RPMI7951 (cell line): ENCODE measurements at regions not wholly inside any gene's neighbourhood (a gene's known extent, or its start where the extent isn't known, plus 50 kb on each side); places are given as distances from the start of the nearest gene placed in this dataset.

Experiments used
- DNase-seq: peaks from one replicate; pipeline ENCODE4 v3.0.0-alpha.2; 2012; ENCODE audit warnings: low read depth

DNA sequence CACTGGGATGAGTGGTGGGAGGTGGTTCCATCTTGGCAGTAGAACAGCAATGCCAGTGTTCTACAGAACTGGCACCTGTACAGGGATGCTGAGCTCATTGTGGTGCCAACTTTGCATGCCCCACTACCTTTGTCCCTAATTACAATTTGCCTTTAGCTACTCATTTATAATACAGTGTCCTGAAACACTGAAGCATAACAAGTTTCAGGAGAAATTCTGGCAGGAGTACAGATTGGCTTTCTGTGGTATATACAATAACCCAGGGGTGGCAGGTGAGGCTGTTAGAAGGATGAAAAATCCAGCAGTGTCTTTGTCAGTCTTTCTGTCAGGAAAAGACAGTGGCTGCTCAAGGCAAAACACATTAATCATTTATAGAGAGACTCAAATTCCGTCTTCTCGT lies 240.3 kb downstream of the FAM76B start:
- DNase-seq, result no peak

DNA sequence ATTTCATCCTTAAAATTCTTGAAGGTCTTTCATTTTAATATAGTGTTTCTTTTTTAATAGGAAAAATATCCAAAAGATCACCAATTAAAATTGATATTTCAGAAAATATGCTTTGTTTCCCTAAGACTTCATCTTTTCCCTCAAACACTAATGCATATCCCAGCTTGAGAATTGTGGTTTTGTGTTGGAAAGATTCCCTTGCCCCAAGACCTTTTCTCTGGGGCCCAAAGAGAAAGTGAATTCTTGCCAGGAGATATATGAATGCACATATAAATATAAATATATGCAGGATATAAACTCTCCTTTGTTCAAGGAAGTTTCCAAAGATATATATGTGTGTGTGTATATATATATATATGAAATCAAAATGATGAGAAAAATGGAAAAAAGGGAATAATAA lies 241.2 kb downstream of the FAM76B start:
- DNase-seq, result no peak

DNA sequence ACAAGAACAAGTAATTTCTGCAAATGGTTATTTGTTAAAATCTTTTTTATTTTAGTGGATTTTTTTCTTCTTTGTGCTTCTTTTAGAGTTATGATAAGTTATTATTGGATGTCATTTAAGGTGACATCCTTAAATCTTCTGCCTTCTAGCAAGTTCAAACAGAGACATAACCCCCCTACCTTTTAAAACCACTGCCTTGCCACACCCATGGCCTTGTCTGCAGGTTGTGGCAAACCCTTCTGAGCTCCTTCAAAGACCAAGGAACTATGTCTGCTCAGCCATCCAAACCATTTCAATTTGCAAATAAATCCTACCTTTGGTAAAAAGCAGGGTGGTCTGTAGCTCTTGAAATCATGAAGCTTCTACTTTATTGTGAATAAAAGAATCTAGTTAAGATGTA lies 241.6 kb downstream of the FAM76B start:
- no peak for DNase-seq

DNA sequence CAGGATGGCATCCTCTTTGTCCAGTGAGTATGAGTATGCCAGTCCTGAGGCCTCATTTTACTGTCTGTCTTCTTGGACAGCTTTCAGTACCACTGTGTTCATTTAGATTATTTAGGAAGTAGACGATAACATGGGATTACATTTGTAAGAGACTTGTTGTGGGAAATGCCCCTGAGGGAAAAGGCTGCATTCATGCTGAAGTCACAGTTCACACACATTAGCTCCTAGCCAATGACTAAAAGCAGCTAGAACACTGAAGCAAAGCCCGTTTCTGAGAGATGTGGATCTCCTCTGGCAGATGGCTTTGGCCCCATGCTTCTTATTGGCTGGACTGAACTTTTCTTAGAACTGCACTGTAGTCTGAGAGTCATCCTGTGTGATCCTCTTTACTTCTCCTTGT lies 242.4 kb downstream of the FAM76B start:
- DNase-seq, result peak; percentile 32

DNA sequence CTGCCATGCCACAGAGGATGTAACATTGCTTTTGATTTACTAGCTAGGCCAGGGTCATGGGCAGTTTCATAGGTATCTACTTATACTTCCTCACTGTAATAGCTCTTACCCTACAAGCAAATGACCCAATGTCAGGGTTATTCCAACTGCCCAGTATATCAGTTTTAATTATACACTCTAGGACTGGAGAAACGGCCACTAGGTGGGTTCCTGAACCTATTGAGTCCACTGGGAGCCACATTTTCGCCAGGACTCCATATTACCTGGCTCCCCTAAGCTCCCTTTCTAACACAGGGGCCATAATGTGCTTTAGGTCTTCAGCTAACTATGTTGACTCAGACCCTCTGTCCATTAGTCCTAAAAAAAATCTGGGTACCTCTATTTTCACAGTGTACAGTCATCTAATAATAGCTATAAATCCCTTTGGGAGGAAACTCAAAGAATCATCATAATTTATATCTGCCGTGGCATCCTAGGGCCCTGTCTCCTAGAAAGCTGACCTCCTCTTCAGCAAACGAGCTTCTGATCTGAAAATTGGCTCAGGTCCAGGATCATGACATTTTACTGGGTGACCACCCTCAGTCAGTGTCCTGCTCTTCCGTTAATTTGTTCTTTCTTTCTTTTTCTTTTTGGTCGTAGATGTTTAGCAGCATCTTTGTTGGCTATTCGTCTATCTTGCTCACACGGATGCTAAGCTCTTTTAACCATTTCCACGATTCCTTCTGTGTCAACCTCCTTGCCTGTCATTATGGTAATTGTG lies 244.3 kb downstream of the FAM76B start:
- DNase-seq, result no peak

DNA sequence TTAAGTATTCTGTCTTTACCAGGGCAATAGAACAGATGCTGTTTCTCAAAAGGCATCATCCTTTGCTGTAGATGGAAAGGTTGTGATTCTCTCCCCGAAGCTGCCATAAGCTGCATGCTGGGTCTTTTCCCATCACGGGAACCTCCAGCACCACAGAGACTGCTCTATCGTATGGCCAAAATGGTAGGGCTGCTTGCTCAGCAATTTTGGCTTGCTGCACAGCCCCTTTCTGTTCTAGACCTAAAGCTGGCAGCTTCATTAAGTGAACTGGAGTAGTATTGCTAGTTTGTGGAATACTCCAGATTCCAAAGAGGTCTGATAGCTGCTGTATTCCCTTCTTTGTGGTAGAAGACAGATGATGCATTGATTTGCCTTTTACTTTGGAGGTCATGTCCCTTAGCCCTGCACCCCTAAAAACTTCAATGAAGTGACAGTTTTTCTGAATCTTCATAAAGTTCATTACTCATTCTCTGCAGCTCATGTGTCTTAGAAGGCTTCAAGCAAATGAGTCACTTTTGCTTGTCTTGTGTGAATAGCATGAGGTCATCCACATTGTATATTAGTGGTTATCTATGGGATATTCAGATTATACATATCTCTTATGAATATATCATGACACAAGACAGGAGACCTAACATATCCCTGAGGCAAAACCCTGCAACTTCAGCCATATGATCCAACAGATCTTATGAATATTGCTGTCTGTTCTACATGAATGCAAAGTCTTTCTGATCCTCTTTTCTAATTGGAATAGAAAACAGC lies 245.3 kb downstream of the FAM76B start:
- DNase-seq, result peak; percentile 26

DNA sequence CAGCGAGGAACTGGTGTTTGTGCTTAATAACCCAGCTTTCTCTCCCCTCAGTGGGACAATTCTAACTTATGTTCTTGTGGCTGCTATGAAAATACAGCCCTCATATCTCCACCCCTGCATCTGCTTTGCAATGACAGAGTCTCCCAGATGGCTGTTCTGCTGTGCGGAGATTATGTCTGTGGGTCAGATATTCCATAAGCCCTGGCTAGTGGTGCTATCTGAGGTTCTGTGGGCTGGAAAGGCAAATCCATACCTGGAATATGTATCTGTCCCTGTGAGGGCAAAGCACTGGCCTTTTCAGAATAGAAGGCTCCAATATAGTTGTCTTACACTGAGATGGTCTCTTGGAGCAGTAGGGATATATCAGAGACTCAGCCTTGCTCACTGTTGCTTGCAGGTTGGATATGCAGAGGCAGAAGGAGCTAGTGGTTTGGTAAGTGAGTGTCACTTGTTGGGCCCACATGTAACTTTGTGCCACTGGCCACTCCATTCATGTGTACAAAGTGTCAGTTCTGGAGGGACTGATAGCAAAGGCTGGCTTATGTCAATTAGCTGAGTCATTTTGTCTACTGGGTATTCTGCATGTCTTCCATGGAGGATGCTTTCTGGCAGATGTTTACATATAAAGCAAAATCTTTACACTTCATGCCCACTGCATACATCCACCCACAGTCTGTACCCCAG lies 246.6 kb downstream of the FAM76B start:
- DNase-seq, result no peak

DNA sequence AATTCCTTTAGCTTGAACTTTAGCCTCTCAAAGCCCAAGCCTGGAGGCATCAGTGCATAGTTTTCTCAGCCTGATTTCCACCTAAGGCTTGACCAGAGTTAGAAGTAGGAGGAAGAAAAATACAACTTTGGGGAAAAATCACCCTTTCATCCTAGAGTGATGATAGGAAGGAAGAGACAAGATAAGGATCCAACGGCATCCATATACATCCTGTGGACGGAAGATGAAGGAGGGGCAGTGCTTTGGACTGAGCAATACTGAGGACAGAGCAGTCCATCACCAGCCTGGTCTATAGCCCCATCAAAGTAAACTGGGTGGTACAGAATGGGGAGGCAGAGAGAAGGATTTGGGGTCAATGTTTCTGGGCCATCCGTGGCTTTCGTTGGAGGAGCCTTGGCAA lies 247.9 kb downstream of the FAM76B start:
- DNase-seq, result no peak

DNA sequence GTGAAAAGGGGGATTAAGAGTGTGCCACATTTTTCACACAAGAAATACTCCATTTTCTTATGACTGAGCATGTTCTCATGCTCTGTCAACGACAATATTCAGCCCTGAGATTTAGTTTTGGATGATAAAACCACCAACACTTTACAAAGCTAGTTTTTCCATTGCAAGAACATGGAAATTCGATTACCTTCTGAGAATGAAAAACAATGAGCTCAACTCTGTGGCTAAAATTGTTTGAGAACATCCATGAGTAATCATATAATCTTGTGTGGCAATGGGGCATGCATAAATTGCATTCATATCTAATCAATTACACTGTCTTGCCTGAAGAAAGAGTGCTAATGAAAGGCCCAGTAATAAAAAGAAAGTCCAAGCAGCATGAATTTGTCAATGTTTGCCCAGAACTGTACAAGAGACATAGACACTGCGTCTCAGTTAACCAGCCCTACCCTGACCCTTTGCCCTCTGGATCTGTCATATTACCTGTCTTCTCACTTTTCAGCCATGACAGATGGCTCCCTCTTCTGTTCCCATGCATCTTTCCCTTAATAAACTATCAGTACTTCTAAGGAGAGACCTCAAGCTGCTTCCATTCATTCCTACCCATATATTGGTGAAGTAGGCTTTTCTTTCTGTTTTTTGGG lies 253.4 kb downstream of the FAM76B start:
- no peak for DNase-seq

DNA sequence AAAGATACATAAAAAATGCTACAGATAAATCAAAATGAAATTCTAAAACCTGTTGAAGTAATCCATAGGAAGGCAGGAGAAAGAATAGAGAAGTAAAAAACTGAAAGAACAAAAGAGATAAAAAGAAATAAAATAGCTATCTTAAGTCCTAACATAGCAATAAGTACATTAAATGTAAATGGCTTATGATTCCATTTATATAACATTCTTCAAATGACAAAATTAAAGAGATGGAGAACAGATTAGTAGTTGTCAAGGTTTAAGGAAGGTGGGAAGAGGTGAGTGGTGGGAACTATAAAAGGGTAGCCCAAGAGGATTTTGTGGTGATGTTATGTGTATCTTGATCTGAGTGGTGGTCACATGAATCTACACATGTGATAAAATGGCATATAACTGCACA lies 254.8 kb downstream of the FAM76B start:
- no peak for DNase-seq

DNA sequence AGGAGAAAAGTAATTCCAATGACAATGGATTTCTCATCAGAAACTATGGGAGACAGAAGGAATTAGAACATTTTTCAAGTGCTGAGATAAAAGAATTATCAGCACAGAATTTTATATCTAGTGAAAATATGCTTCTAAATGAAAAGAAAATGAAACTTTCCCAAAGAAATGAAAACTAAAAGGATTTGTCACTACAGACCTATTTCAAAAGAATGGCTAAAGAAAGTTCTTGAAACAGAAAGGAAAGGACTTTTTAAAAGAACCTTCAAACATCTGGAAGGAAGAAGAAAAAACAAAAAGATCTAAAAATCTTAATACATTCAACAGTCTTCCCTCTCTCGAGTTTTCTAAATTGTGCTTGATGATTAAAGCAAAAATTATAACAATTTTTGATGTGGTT lies 255.4 kb downstream of the FAM76B start:
- DNase-seq, result no peak

DNA sequence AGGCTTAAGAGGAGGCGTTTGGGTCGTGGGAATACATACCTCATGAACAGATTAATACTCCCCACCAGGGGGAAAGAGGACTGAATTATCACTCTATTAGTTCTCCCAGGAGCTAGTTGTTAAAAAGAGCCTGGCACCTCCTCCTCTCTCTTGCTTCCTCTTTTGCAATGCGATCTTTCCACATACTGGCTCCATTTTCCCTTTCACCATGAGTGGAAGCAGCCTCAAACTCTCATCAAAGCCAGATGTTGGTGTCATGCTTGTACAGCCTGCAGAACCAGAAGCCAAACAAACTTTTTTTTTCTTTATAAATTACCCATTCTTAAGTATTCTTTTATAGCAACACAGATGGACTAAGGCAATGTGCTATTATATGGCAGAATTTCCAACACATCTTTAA lies 258.5 kb downstream of the FAM76B start:
- no peak for DNase-seq

DNA sequence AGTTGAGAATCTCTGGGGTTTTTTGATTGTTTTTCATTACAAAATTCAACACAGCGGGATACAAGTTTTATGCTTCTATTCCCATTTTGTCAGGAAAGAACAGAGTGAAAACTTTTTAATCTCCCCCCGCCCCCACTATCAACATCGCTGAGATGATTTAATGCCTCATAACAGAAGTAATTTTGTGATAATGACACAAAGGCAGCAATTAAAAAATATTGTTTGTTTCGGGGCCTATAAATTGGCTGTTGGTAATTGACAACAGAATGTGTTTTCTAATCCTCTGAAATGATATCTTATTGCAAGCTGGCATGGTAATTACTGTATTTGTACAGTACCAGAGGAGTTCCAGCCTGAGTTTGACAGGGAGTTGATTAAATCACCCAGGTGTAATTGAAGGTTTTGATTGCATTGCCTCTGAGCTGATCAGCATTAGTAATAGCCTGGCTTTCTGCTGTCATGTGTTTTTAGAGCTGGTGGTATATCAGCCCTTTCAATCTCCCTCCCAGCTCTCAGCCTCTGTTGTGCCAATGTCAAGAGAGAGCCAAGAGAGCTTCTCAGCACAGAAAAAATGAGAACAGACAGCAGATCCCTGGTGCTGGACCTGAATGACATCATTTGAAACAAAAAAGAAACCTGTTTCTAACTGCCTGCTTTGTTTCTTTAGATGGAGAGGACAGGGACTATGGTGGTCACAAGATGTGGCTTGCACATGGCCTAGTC lies 265.1 kb downstream of the FAM76B start:
- no peak for DNase-seq

DNA sequence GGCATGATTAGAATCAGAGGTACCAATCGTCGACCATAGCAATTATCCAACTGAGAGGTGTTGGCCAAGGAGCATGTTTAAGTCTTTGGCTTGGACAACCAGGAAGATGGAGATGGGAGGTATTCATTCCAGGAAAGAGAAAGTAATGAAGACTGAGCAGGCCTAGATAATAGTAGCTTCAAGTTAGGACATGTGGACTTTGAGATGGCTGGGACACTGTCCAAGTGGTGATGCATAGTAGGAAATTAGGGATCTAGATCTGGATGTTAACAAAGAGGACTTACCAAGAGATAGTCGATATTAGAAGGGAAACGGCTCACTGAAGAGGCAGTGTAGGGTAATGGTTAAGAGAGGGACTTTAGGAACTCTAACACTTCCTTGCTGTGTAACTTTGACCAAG lies 266.7 kb downstream of the FAM76B start:
- no peak for DNase-seq

DNA sequence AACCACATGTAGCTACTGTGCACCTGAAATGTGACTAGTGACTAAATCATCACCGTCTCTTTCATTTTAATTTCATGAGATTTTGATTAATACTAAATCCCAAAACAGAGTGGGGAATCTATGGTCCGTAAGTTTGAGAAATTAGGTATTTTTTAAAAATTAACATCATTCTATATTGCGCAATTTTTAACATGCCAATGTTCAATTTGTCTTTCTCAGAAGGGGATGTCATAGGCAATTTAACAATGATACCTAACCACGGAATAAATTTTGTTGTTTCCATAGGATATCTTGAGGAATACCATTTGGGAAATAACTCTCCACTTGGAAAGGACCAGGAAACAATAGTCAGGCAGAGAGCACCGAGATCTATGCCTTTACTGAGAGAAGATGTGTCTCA lies 267.7 kb downstream of the FAM76B start:
- DNase-seq, result no peak

DNA sequence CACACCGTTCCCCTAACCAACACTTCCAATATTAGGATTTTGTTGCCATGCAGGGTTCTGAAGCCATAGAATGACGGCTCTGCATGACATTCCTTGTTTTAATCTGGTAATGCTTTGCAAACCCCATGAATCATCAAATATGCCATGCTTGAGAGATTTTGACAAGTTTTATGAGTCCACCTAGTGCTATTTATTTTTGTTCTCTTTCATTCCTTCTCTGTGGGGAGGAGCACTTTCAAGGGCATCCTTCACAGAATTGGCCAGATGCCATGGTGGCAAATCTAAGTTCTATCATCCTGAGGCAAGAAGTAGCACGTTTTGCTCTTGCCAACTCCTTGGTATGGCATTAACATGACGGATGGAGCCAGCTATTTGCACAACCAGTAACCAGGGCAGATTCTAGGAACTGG lies 268.4 kb downstream of the FAM76B start:
- peak; percentile 15 for DNase-seq

DNA sequence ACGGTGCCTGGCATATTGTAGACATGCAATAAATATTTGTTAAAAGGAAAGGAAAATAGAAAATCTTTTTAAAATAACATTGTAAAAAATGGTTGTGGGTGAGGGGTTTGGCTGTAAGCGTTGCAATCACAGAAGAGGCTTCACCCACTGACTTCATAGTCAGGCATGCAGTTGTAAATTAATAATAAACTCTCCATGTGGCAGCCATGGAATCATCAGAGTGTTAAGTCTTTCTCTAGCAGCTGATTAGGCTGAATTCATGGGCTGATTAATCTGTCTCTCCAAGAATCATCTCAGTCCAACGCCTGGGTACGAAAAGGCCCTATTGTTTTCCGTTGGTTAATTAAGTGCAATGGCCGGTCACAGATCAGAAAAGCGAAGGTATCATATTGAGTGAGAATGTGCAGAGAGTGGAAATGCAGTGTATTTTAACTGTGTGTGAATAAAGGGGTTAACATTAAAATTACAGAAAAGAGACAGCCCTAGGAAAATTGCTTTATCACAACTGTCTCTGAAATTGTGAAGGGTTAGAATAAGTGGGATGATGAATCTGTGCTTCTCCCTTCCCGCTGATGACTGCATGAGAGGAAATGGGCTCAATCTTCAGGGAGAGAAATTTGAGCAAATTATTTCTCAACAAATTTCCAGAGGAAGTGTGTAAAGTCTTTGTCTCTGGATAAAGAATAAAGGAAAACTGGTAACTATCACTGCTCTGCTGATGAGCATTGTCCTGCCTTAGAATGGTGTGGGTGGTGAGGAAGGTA lies 269.0 kb downstream of the FAM76B start:
- DNase-seq, result no peak

DNA sequence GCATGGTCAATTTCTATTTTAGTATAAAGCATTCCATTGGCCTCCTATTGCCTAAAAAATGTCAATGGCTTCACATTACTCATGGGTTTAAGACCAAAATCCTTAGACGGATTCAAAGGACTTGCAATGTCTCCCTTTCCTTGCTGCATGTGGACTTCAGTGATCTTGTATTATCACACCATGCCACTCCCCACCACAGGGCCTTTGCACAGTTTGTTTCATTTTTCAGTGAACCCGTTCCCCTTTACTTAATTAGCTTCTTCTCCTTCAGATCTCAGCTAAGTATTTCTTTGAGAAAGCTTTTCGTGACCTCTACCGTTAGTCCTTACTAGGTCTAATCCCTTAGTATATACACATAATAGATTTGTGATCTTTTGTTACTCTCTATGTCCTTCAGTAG lies 269.7 kb downstream of the FAM76B start:
- DNase-seq, result no peak

DNA sequence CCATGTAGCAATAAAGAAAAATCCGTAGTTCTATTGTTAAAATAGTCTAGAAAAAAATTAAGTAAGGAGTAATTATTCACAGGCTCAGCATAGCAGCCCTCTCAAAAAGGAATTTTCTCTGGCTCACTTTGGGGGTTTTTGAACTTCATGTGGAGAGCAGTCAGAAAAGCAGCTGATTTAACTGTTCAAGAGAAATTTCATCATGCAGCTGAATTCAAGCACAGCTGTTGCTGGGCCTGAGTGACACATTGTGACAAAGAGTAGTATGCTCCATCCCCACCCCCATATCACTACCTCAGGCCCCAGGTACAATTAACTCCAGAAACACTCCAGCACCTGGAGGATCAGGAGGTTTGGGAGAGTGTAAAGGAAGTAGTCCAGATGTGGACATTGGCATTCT lies 272.1 kb downstream of the FAM76B start:
- DNase-seq, result no peak

DNA sequence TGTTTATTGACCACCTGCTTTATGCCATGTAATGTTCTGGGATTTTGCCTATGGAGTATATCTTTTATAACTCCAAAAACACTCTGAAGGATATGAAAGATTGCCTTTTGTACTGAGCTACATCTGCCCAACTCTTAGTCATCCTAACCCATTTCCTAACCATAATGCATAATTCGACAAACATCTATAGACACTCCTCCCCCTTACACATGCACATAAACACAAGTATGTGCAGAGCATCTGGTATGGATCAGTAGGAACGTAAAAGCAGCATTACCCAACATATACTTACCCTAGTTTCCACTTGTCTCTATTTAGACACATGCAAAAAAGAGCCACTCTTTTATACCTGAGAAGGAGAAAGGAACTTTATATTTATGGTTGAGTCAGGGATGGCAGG lies 272.8 kb downstream of the FAM76B start:
- DNase-seq, result peak; percentile 18

DNA sequence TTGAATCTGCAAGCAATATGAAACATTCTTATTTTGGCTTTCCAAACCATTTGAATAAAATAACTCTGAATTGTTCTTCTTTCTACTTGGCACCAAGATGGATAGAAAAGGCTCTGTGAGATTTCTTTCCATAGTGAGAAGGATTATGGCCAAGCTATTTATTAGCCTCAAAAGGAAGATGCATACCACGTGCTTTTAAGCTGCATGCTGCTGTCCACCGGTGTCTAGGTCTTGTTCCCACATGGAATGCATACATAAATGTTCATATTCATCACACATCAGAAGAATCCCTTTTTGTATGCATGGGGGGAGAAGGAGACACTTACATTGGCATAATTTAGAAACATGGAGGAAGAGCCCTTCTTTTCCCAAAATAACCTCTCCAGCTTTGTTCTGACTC lies 273.4 kb downstream of the FAM76B start:
- no peak for DNase-seq
